H1 (cell line): ENCODE measurements at regions not wholly inside any gene's neighbourhood (a gene's known extent, or its start where the extent isn't known, plus 50 kb on each side); places are given as distances from the start of the nearest gene placed in this dataset.

Source experiments
- CTCF ChIA-PET: fragments of 300-600 bp; sonication (Branson Sonifier 250); formaldehyde crosslinking; loops from one replicate; lab custom pipeline; 2021; ENCODE audit not compliant: partially characterized antibody; lab: Charles Lee
- POLR2A ChIA-PET: fragments of 300-600 bp; sonication (Branson Sonifier 250); formaldehyde crosslinking; loops from one replicate; lab custom pipeline; 2021; ENCODE audit warnings: inconsistent platforms; ENCODE audit not compliant: partially characterized antibody; lab: Charles Lee
- DNase-seq, 2 experiments: peaks; one replicate each; pipeline versions ENCODE4 v3.0.0 to v3.0.0-alpha.2; 2010 to 2022; ENCODE audit warnings: low spot score in 2 of 2, low read depth in 1 of 2, mixed read lengths in 1 of 2
- FAIRE-seq: peaks from 2 replicates; lab custom pipeline; 2011; peaks lifted over from hg19 to GRCh38; lab: Jason Lieb, UNC
- H2AFZ ChIP-seq: 2 replicates; pipeline ENCODE4 v1.8.1; 2012; ENCODE audit warnings: low read length, inconsistent platforms
- H2AK5ac ChIP-seq: 2 replicates; pipeline ENCODE4 v1.6.1; 2013; ENCODE audit warnings: low read depth, low read length
- H2BK120ac ChIP-seq: replicated peaks from 2 replicates; pipeline ENCODE3; 2013; ENCODE audit warnings: low read depth, low read length, inconsistent platforms
- H2BK12ac ChIP-seq: 2 replicates; pipeline ENCODE4 v1.6.1; 2013; ENCODE audit warnings: low read depth, low read length
- H2BK15ac ChIP-seq: 2 replicates; pipeline ENCODE4 v1.6.1; 2013; ENCODE audit warnings: low read length
- H2BK20ac ChIP-seq: 2 replicates; pipeline ENCODE4 v1.6.1; 2013; ENCODE audit warnings: low read length
- H2BK5ac ChIP-seq: 2 replicates; pipeline ENCODE4 v1.6.1; 2013; ENCODE audit warnings: low read depth, low read length
- H3K14ac ChIP-seq: 2 replicates; pipeline ENCODE4 v1.6.1; 2013; ENCODE audit warnings: inconsistent platforms; ENCODE audit not compliant: insufficient read length
- H3K18ac ChIP-seq: 2 replicates; pipeline ENCODE4 v1.6.1; 2013; ENCODE audit warnings: low read length; ENCODE audit errors: extremely low read depth
- H3K23ac ChIP-seq: 2 replicates; pipeline ENCODE4 v1.6.1; 2013; ENCODE audit warnings: inconsistent platforms; ENCODE audit not compliant: insufficient read length
- H3K23me2 ChIP-seq: 2 replicates; pipeline ENCODE4 v1.6.1; 2013; ENCODE audit warnings: low read depth, low read length
- H3K27ac ChIP-seq: 2 replicates; pipeline ENCODE4 v1.6.1; 2011; ENCODE audit warnings: low read depth, low read length, inconsistent platforms
- H3K27me3 ChIP-seq, 4 experiments: replicated peaks in 1 of 4; 1 replicate in 1 of 4; 2 replicates in 3 of 4; pipeline versions ENCODE4 v1.6.1 to v1.8.1; 2011 to 2013; ENCODE audit warnings: low read length in 3 of 4, mild to moderate bottlenecking in 3 of 4, inconsistent platforms in 2 of 4, mixed read lengths in 2 of 4, moderate library complexity in 1 of 4; ENCODE audit not compliant: control insufficient read depth in 3 of 4, insufficient read depth in 3 of 4; ENCODE audit errors: extremely low read depth in 1 of 4
- H3K36me3 ChIP-seq, 4 experiments: 2 replicates each; pipeline versions ENCODE4 v1.6.1 to v1.8.1; 2011 to 2013; ENCODE audit warnings: mild to moderate bottlenecking in 4 of 4, low read length in 3 of 4, moderate library complexity in 2 of 4, control low read depth in 1 of 4, inconsistent platforms in 1 of 4; ENCODE audit not compliant: insufficient read depth in 4 of 4, control insufficient read depth in 2 of 4
- H3K4ac ChIP-seq: replicated peaks from 2 replicates; pipeline ENCODE3; 2013; ENCODE audit warnings: low read length, low read depth, mixed read lengths, inconsistent platforms; ENCODE audit not compliant: insufficient read length
- H3K4me1 ChIP-seq, 4 experiments: replicated peaks in 1 of 4; 1 replicate in 1 of 4; 2 replicates in 3 of 4; pipeline versions ENCODE4 v1.6.1 to v1.8.1; 2011 to 2013; ENCODE audit warnings: low read length in 3 of 4, inconsistent platforms in 2 of 4, mixed read lengths in 1 of 4; ENCODE audit not compliant: insufficient read depth in 4 of 4, control insufficient read depth in 3 of 4
- H3K4me2 ChIP-seq, 2 experiments: 2 replicates each; pipeline versions ENCODE4 v1.6.1 to v1.8.1; 2011 to 2013; ENCODE audit warnings: low read depth in 2 of 2, low read length in 2 of 2, control low read depth in 1 of 2, inconsistent platforms in 1 of 2, mild to moderate bottlenecking in 1 of 2; ENCODE audit not compliant: insufficient read depth in 1 of 2
- H3K4me3 ChIP-seq, 4 experiments: fragments of 200-600, 300-600 bp in 1 of 4; sonication (generic), shearing (Covaris generic), sonication (Bioruptor Twin) in 1 of 4; 2 replicates each; pipeline versions ENCODE4 v1.5.1 to v1.8.1; 2011 to 2016; ENCODE audit warnings: low read length in 4 of 4, low read depth in 3 of 4, control low read depth in 2 of 4, inconsistent platforms in 2 of 4, mild to moderate bottlenecking in 2 of 4, mixed read lengths in 1 of 4, moderate library complexity in 1 of 4; ENCODE audit not compliant: insufficient read depth in 2 of 4; ENCODE audit errors: extremely low read depth in 1 of 4
- H3K56ac ChIP-seq: replicated peaks from 2 replicates; pipeline ENCODE3; 2013; ENCODE audit warnings: low read depth, mild to moderate bottlenecking, mixed read lengths, low read length, inconsistent platforms; ENCODE audit not compliant: insufficient read length
- H3K79me1 ChIP-seq: 2 replicates; pipeline ENCODE4 v1.6.1; 2013; ENCODE audit warnings: low read depth, low read length, control low read depth
- H3K79me2 ChIP-seq, 2 experiments: 2 replicates each; pipeline versions ENCODE4 v1.6.1 to v1.8.1; 2012 to 2013; ENCODE audit warnings: low read length in 2 of 2, mild to moderate bottlenecking in 2 of 2, inconsistent platforms in 1 of 2; ENCODE audit not compliant: insufficient read depth in 2 of 2, control insufficient read depth in 1 of 2
- H3K9ac ChIP-seq, 4 experiments: replicated peaks in 1 of 4; 1 replicate in 1 of 4; 2 replicates in 3 of 4; pipeline versions ENCODE4 v1.6.1 to v1.8.1; 2011 to 2013; ENCODE audit warnings: low read depth in 3 of 4, low read length in 3 of 4, control low read depth in 2 of 4, mild to moderate bottlenecking in 2 of 4, moderate library complexity in 2 of 4, inconsistent platforms in 1 of 4; ENCODE audit errors: extremely low read depth in 1 of 4
- H3K9me3 ChIP-seq, 2 experiments: 2 replicates each; pipeline versions ENCODE4 v1.6.1 to v1.8.1; 2012 to 2013; ENCODE audit warnings: mild to moderate bottlenecking in 2 of 2, moderate library complexity in 2 of 2, control low read depth in 1 of 2, inconsistent platforms in 1 of 2, low read depth in 1 of 2, low read length in 1 of 2, mixed read lengths in 1 of 2; ENCODE audit not compliant: insufficient read depth in 2 of 2
- H4K20me1 ChIP-seq, 2 experiments: replicated peaks in 1 of 2; 2 replicates each; pipeline versions ENCODE3 to v1.8.1; 2011 to 2013; ENCODE audit warnings: inconsistent platforms in 2 of 2, low read length in 2 of 2, mild to moderate bottlenecking in 1 of 2; ENCODE audit not compliant: insufficient read depth in 2 of 2, control insufficient read depth in 1 of 2
- H4K5ac ChIP-seq: 2 replicates; pipeline ENCODE4 v1.6.1; 2013; ENCODE audit warnings: low read length, low read depth, mixed read lengths, inconsistent platforms; ENCODE audit not compliant: insufficient read length
- H4K8ac ChIP-seq: 2 replicates; pipeline ENCODE4 v1.8.0; 2013; ENCODE audit warnings: mild to moderate bottlenecking, moderate library complexity, low read length, inconsistent platforms; ENCODE audit not compliant: insufficient read depth; ENCODE audit errors: extremely low read depth
- H4K91ac ChIP-seq: replicated peaks from 2 replicates; pipeline ENCODE3; 2013; ENCODE audit warnings: low read length, mixed read lengths, inconsistent platforms; ENCODE audit not compliant: insufficient read length
- BCL11A ChIP-seq, 2 experiments: IDR thresholded peaks; one replicate each; pipeline ENCODE4 v1.6.1; 2011; ENCODE audit warnings: low read depth in 2 of 2, low read length in 2 of 2, mild to moderate bottlenecking in 2 of 2
- BRCA1 ChIP-seq: IDR thresholded peaks from 2 replicates; pipeline ENCODE4 v1.6.1; 2012; ENCODE audit warnings: low read depth, low read length, improper control_type of control experiment
- CBX8 ChIP-seq: fragments of 300-800, 300-1000 bp; sonication (generic); IDR thresholded peaks from 2 replicates; pipeline ENCODE4 v1.7.1; 2016; ENCODE audit warnings: low read depth, low read length, borderline replicate concordance
- GTF2F1 ChIP-seq: IDR thresholded peaks from 2 replicates; pipeline ENCODE4 v1.6.1; 2012; ENCODE audit warnings: low read depth, low read length, improper control_type of control experiment, borderline replicate concordance
- JUND ChIP-seq: IDR thresholded peaks from 2 replicates; pipeline ENCODE4 v1.6.1; 2011; ENCODE audit warnings: mild to moderate bottlenecking, improper control_type of control experiment, low read length
- KDM1A ChIP-seq: fragments of 200-600, 300-600 bp; sonication (generic); IDR thresholded peaks from 2 replicates; pipeline ENCODE4 v1.7.1; 2016; ENCODE audit warnings: mild to moderate bottlenecking, low read length, borderline replicate concordance
- MAX ChIP-seq: IDR thresholded peaks from 2 replicates; pipeline ENCODE4 v1.6.1; 2012; ENCODE audit warnings: inconsistent platforms
- NANOG ChIP-seq: IDR thresholded peaks from 2 replicates; pipeline ENCODE4 v1.6.1; 2011; ENCODE audit warnings: low read length, low read depth, mild to moderate bottlenecking, inconsistent platforms; ENCODE audit not compliant: insufficient read depth, poor library complexity, severe bottlenecking
- POLR2A ChIP-seq, 2 experiments: IDR thresholded peaks; 1 replicate in 1 of 2; 2 replicates in 1 of 2; pipeline ENCODE4 v1.6.1; 2011; ENCODE audit warnings: low read depth in 2 of 2, low read length in 2 of 2, mild to moderate bottlenecking in 2 of 2; ENCODE audit errors: control extremely low read depth in 1 of 2
- POU5F1 ChIP-seq: IDR thresholded peaks from 2 replicates; pipeline ENCODE4 v1.6.1; 2011; ENCODE audit warnings: low read depth, mild to moderate bottlenecking, low read length, moderate library complexity
- SIRT6 ChIP-seq: IDR thresholded peaks from one replicate; pipeline ENCODE4 v1.7.1; 2012; ENCODE audit warnings: low read length, inconsistent platforms
- SP1 ChIP-seq: IDR thresholded peaks from 2 replicates; pipeline ENCODE4 v1.6.1; 2011; ENCODE audit warnings: low read depth, low read length
- SRF ChIP-seq: IDR thresholded peaks from 2 replicates; pipeline ENCODE4 v1.6.1; 2011; ENCODE audit warnings: mild to moderate bottlenecking, low read depth, low read length, moderate library complexity
- TAF1 ChIP-seq: IDR thresholded peaks from 2 replicates; pipeline ENCODE4 v1.6.1; 2011; ENCODE audit warnings: mild to moderate bottlenecking, low read depth, low read length
- USF2 ChIP-seq: IDR thresholded peaks from 2 replicates; pipeline ENCODE4 v1.6.1; 2011; ENCODE audit warnings: low read length, improper control_type of control experiment
- YY1 ChIP-seq: IDR thresholded peaks from 2 replicates; pipeline ENCODE4 v1.6.1; 2011; ENCODE audit warnings: low read depth, mild to moderate bottlenecking, low read length
- WGBS, 2 experiments: shearing (Covaris generic) in 1 of 2; methylation state at CpG; one replicate each; pipeline versions ENCODE4 v1.1.6 to v1.1.7; 2013 to 2015; ENCODE audit warnings: low lambda C conversion rate in 2 of 2, mixed read lengths in 2 of 2, inconsistent platforms in 1 of 2, low coverage in 1 of 2, missing lambda C conversion rate in 1 of 2; ENCODE audit not compliant: insufficient replicate concordance in 2 of 2, insufficient coverage in 1 of 2, insufficient read length in 1 of 2; ENCODE audit errors: extremely low coverage in 1 of 2, missing lambda C conversion rate in 1 of 2; 5-methylcytosine and 5-hydroxymethylcytosine counted together

DNA sequence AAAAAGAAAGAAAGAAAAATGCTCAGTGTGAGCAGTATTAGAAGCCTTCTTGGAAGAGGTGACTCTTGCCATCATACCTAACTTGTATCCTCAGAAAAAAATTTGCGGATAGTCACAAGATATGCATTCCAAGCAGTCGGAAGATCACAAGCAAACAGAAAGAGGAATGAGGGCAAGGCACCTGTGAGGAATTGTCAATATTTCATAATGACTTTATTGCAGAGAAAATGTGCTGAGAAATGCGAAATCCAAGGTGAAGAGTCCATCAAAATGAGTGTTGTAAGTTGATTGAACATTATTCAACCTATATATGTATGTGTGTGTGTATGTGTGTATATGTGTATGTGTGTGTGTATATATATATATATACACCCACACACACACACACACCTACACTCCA, 1624.7 kb upstream of the LRRTM3 start:
- H3K23ac ChIP-seq: no peak overlapping the region
- no peaks in the 10 kb centered on the region for H3K9me3 ChIP-seq
- no peak overlapping the region for H2BK20ac ChIP-seq
- DNase-seq (no peak), FAIRE-seq (no peak)
- TF ChIP-seq SIRT6: no peak
- no peak for TF ChIP-seq BRCA1
- no peak for TF ChIP-seq NANOG
- TF ChIP-seq MAX: no peak
- no peak for TF ChIP-seq BCL11A (IDR thresholded peaks at IDR 0.05; ENCODE audit: low read depth in 2 of 2, low read length in 2 of 2)
- TF ChIP-seq USF2: no peak
- TF ChIP-seq TAF1: no peak
- TF ChIP-seq SP1: no peak
- no peak for TF ChIP-seq GTF2F1
- TF ChIP-seq KDM1A: no peak
- no peak for TF ChIP-seq POLR2A (IDR thresholded peaks at IDR 0.05; ENCODE audit: control extremely low read depth in 1 of 2, low read depth in 2 of 2, low read length in 2 of 2)
- no peak for TF ChIP-seq JUND
- no peak for TF ChIP-seq CBX8
- TF ChIP-seq POU5F1: no peak
- TF ChIP-seq SRF: no peak
- no peak for TF ChIP-seq YY1
- no peak overlapping the region for H2BK5ac ChIP-seq
- no peak overlapping the region for H3K18ac ChIP-seq
- H4K8ac ChIP-seq: no peak overlapping the region
- no peaks in the 10 kb centered on the region for H3K36me3 ChIP-seq
- H3K9ac ChIP-seq: no peak overlapping the region
- no peaks in the 10 kb centered on the region for H4K20me1 ChIP-seq
- no peak overlapping the region for H2BK15ac ChIP-seq
- H4K5ac ChIP-seq: no peak overlapping the region
- ChIA-PET POLR2A (no interaction called here), CTCF (no interaction called here)
- no peak overlapping the region for H3K4ac ChIP-seq
- no peak overlapping the region for H3K14ac ChIP-seq
- no peak overlapping the region for H3K27ac ChIP-seq
- no peak overlapping the region for H2BK120ac ChIP-seq
- H2AK5ac ChIP-seq: no peak overlapping the region
- no peak overlapping the region for H4K91ac ChIP-seq
- H3K79me1 ChIP-seq: no peaks in the 10 kb centered on the region
- no peaks in the 10 kb centered on the region for H3K23me2 ChIP-seq
- no peak overlapping the region for H3K56ac ChIP-seq
- H3K4me3 ChIP-seq: no peak overlapping the region
- H2AFZ ChIP-seq: no peak overlapping the region
- no peaks in the 10 kb centered on the region for H3K79me2 ChIP-seq
- H3K4me1 ChIP-seq: no peaks in the 10 kb centered on the region
- H3K27me3 ChIP-seq: no peaks in the 10 kb centered on the region
- WGBS, 2 experiments: 93% methylated on average over 3 of the region's 3 CpGs; no CpG with 5 or more reads in 1 of the 2 experiments
- no peak overlapping the region for H2BK12ac ChIP-seq
- H3K4me2 ChIP-seq: no peak overlapping the region
